Stimulated activated CD4-positive, alpha-beta T cell treated with anti-CD3 and anti-CD28 coated beads, TNF-alpha, amount 100 ng/mL, for 48 hours (primary cell): ENCODE measurements at regions not wholly inside any gene's neighbourhood (a gene's known extent, or its start where the extent isn't known, plus 50 kb on each side); places are given as distances from the start of the nearest gene placed in this dataset.
"Not testable (repeated sequence)": the region's sequence is repeated elsewhere in the genome, so short reads cannot be mapped to it uniquely, and the experiment has no call there.

Source experiments
- DNase-seq, 3 donors: peaks; one replicate each; pipeline ENCODE4 v3.0.0-alpha.2; 2020; ENCODE audit warnings: low read depth in 3 of 3

- DNase-seq, result no peak
These were observed 234.1 kb upstream of the POGK start for GRCh38 chr1:166605137-166605536.

GRCh38 chr1:166612886-166613285 lies 226.4 kb upstream of the POGK start:
- DNase-seq, result no peak

- no peak for DNase-seq
These were observed 223.1 kb upstream of the POGK start for GRCh38 chr1:166616206-166616605.

GRCh38 chr1:166626711-166627110 lies 212.6 kb upstream of the POGK start:
- DNase-seq, result no peak

- DNase-seq, result no peak
These were observed 211.7 kb upstream of the POGK start for GRCh38 chr1:166627558-166627957.

- no peak for DNase-seq
These were observed 211.0 kb upstream of the POGK start for GRCh38 chr1:166628259-166628658.

GRCh38 chr1:166629946-166630345 lies 209.3 kb upstream of the POGK start:
- no peak for DNase-seq

GRCh38 chr1:166630369-166630768 lies 208.9 kb upstream of the POGK start:
- no peak for DNase-seq

- DNase-seq, result no peak
These were observed 201.1 kb upstream of the POGK start for GRCh38 chr1:166638137-166638536.

GRCh38 chr1:166657228-166657627 lies 182.0 kb upstream of the POGK start:
- DNase-seq, result not testable (repeated sequence)

GRCh38 chr1:166666790-166667189 lies 172.5 kb upstream of the POGK start:
- not testable (repeated sequence) for DNase-seq

GRCh38 chr1:166667600-166667999 lies 171.7 kb upstream of the POGK start:
- DNase-seq, result not testable (repeated sequence)

- DNase-seq, result no peak
These were observed 167.6 kb upstream of the POGK start for GRCh38 chr1:166671627-166672026.

- DNase-seq, result no peak
These were observed 165.6 kb upstream of the POGK start for GRCh38 chr1:166673722-166674121.

- no peak for DNase-seq
These were observed 164.1 kb upstream of the POGK start for GRCh38 chr1:166675213-166675612.

- no peak for DNase-seq
These were observed 162.3 kb upstream of the POGK start for GRCh38 chr1:166676981-166677380.

GRCh38 chr1:166679369-166679768 lies 159.9 kb upstream of the POGK start:
- no peak for DNase-seq

- DNase-seq, result no peak
These were observed 156.7 kb upstream of the POGK start for GRCh38 chr1:166682588-166682987.

GRCh38 chr1:166684669-166685068 lies 154.6 kb upstream of the POGK start:
- not testable (repeated sequence) for DNase-seq

- no peak for DNase-seq
These were observed 154.1 kb upstream of the POGK start for GRCh38 chr1:166685200-166685599.

- DNase-seq, result not testable (repeated sequence)
These were observed 153.4 kb upstream of the POGK start for GRCh38 chr1:166685891-166686290.

GRCh38 chr1:166690596-166690995 lies 148.7 kb upstream of the POGK start:
- not testable (repeated sequence) for DNase-seq

GRCh38 chr1:166691476-166691875 lies 147.8 kb upstream of the POGK start:
- no peak for DNase-seq

GRCh38 chr1:166692346-166692745 lies 146.9 kb upstream of the POGK start:
- no peak for DNase-seq

- DNase-seq, result no peak
These were observed 146.1 kb upstream of the POGK start for GRCh38 chr1:166693158-166693557.
